ENCODE measurements at regions not wholly inside any gene's neighbourhood (a gene's known extent, or its start where the extent isn't known, plus 50 kb on each side); places are given as distances from the start of the nearest gene placed in this dataset.
"Not testable (repeated sequence)": the region's sequence is repeated elsewhere in the genome, so short reads cannot be mapped to it uniquely, and the experiment has no call there.

GRCh38 chr10:8128511-8128910 is 74.0 kb downstream of the GATA3 start:
- no peak for DNase-seq

DNA sequence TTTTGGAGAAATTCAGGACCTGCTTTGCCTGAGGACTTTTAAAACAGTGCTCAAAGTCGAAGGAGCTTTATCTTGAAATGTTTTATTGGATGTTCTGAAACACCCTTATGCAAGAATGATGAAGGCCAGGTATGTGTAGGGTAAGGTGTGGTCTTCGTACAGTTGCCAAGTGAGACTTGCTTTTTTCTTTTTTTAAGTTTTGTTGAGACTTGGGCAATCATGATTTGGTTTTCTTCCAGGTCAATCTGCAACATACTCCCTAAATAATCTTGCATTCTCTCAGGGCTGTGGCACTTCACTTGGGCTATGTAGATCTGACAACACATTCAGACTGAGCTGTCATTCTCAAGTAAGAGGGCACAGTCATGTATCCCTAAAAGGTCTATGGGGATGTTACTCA is 75.0 kb downstream of the GATA3 start:
- DNase-seq: no peak

DNA sequence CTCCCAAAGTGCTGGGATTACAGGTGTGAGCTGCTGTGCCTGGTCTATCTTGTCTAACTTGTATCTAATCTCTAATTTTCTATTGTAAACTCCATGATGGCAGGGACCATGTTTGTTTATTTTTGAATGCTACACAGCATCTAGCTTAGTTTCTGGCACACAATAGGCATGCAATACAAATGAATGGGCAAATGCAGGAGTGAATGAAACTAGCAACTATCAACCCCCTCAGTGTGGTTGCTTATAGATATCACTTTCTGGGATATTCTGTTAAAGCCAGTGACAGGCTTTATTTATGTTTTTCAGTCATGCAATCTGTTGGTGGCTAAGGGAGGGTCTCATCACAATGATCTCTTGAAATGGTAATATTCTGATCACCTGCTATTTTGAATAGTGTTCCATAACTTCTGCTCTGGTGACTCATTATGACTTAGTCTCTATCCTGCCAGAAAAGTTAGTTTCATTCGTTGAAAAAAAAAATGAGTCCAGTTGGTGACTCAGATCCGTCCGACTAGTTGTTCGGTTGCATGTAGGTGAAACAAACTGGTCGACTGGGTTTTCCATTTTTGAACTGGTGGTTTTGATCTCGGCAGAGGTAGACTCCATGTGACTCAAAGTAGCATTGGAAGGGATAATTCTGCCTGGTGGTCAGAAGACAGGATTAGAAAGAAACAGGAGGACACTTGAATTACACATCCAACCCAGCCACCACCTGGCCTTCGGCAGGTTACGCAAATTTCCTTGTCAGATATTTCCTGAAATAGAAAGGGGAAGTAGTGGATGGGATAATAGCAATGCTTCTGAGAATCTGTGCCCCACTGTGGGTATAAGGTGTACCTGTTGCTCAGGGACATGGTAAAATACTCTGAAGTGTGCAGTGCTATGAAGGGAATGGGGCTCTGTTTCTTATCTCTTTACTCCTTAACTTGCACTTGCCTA is 76.8 kb downstream of the GATA3 start:
- peak; percentile 59 for DNase-seq

DNA sequence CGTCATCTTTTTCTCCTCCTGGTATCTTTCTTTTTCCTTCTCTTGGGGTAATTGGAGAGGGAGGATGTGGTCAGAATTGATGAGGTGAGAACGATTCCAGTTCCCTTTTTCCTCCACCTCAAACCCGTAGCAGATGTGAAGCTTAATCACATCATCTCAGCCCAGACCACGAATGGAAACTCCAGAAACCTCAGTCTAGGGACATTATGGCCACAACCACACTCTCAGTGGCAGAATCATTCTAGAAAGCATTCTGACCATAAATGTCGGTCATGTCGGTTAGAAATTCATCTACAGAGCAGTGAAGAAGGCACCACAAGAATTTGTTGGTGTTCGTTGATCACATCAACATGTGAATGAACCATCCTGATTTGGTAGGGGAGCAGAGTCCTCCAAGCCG is 78.7 kb downstream of the GATA3 start:
- DNase-seq: peak; percentile 67

DNA sequence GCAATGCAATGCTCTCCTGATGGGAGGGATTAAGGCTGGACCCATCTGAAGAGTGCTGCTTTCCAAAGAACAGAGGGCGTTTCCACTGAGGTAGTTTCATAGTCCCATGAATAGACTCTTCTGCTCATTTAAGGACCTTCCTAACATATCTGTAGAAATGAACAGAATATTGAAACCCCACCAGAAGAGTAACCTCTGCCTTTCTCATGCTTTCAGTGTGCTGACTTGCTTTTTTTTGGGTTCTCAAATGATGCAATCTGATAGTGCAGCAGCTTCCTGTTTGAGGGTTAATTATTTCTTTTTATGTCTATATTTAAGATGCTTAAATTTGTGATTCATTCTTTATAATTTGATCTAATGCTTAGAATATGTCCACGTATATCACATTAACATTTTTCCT is 82.2 kb downstream of the GATA3 start:
- no peak for DNase-seq

GRCh38 chr10:8137272-8137681 is 82.8 kb downstream of the GATA3 start:
- DNase-seq: peak; percentile 50

- peak; percentile 18 for DNase-seq
Observed at GRCh38 chr10:8137726-8138125, 83.2 kb downstream of the GATA3 start.

DNA sequence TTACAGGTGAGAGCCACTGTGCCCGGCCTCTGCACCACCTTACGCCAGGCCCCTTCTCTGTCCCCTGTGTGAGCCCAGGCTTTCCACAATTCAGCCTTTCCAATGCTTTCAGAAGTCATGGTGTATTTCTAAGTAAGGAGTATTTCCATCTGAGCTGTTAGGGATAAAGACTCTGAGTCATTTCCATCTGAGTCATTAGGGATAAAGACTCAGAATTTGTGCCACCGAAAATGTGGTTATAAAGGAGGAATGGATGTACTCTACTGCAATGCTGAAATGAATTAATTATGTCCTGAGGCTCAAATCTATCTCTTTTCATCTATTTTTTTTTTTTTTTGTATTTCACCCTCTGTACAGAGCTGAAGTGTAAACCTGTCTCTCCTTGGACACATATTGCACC is 84.0 kb downstream of the GATA3 start:
- no peak for DNase-seq

- DNase-seq: no peak
Observed at GRCh38 chr10:8144496-8144895, 90.0 kb downstream of the GATA3 start.

DNA sequence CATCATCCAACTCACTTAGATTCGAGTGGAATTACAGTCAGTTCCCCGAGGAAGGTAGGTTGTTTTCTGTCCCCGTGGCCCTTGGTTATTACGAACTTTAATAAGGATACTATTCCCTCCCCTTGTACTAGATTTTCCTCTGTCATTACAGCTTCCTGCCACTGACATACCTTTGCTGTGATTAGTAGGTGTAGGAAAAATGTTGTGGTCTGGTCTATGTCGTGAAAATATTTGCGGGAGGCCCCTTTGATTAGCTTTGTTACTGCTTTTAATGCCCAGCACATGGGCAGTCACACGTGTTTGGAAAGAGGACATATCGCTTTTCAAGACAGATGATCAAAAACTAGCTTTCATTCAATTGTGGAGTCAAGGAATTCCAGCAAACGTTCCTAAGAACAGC is 92.2 kb downstream of the GATA3 start:
- no peak for DNase-seq

- no peak for DNase-seq
Observed at GRCh38 chr10:8149991-8150390, 95.5 kb downstream of the GATA3 start.

DNA sequence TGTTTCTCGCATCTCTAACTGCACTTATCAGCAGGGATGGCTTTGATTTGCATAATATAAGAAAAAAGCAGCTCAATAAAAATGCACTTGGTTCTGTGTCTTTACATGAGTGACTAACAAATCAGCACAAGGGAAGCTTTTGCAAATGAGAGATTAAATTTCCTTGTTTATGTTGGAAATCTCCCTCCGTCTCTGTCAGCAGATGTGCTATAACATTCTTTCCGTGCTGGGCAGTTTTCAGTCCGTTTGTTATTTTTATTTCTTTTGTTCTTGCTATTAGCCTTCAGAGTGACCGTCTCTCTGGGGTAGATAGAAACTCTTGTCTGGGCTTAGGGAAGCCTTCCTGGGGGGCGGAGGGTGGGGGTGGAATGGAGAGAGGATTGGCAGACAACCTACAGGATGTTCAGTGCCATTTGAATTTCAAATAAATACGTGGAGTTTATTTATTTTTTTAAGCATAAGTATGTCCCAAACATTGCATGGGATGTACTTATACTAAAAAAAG is 96.0 kb downstream of the GATA3 start:
- no peak for DNase-seq

DNA sequence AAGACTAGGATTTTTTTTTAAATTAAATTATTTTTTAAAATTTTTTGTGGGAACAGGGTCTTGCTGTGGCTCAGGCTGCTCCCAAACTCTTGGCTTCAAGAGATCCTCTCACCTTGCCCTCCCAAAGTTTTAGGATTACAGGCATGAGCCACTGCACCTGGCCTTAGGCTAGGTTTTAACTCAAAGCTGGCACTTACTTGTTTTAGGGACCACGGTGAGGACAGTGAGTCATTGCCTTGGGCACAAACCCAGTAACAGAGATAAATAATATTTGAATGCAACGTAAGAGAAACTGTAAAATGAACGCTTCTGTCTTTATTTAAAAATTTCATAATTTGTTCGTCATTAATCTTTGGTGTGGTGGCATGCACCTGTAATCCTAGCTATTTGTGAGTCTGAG is 96.6 kb downstream of the GATA3 start:
- no peak for DNase-seq

DNA sequence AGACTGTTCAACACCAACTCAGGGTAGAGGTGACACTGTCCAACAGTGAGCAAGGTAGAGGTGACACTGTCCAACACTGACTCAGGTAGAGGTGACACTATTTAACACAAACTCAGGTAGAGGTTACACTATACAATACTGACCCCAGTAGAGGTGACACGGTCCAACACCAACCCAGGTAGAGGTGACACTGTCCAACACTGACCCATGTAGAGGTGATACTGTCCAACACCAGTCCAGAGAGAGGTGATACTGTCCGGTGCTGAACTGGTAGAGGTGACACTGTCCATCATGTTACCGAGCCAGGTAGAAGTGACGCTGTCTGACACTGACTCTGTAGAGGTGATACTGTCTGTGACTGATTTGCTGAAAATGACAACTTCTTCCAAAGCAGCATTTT is 102.4 kb downstream of the GATA3 start:
- no peak for DNase-seq

- no peak for DNase-seq
Observed at GRCh38 chr10:8158193-8159071, 103.9 kb downstream of the GATA3 start.

- DNase-seq: no peak
Observed at GRCh38 chr10:8159341-8160165, 105.1 kb downstream of the GATA3 start.

GRCh38 chr10:8163824-8164223 is 109.3 kb downstream of the GATA3 start:
- DNase-seq: no peak

DNA sequence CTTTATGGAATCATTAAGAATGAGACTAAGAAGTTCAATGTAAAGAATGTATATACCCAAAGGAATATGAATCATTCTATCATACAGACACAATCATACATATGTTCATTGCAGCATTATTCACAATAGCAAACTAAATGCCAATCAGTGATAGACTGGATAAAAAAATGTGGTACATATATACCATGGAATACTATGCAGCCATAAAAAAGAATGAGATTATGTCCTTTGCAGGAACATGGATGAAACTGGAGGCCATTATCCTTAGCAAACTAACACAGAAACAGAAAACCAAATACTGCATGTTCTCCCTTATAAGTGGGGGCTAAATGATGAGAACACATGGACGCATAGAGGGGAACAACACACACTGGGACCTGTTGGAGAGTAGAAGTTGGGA is 110.2 kb downstream of the GATA3 start:
- DNase-seq: not testable (repeated sequence)

DNA sequence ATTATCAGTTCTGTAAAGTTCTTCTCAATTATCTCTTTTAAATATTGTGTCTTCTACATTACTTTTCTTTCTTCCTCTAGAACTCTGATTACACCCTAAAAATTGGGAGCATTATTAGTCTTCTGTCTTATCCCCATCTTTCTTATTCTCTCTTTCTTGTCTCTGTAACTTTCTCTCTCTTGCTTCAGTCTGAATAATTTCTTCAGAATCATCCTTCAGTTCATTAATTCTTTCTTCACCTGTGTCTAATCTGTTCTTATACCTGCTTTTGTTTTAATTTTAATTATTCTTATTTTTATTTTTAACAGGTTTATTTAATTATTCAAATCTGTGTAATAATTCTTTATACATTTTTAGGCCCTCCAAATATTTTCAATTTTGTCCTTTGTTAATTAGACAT is 114.3 kb downstream of the GATA3 start:
- no peak for DNase-seq

GRCh38 chr10:8171008-8171407 is 116.5 kb downstream of the GATA3 start:
- no peak for DNase-seq

DNA sequence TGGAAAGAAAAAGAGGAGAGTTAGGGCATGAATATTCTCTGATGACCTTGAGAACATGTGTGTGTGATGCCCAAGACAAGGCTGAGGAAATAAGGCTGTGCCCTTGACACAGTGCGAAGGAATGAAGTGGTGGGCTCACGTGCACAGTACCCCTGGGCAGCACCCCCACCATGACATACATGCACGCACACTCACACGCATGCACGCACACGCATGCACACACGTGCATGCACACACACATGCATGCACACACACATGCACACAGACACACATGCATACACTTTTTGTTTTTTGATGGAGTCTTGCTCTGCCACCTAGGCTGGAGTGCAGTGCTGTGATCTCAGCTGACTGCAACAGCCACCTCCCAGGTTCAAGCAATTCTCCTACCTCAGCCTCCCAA is 118.1 kb downstream of the GATA3 start:
- no peak for DNase-seq

- no peak for DNase-seq
Observed at GRCh38 chr10:8173243-8173865, 118.9 kb downstream of the GATA3 start.
